ENCODE measurements at regions not wholly inside any gene's neighbourhood (a gene's known extent, or its start where the extent isn't known, plus 50 kb on each side); places are given as distances from the start of the nearest gene placed in this dataset.

GRCh38 chr5:61599370-61600122 lies 267.5 kb downstream of the ZSWIM6 start:
- DNase-seq (no peak), ATAC-seq (ENCODE audit: insufficient read depth, low read depth) (no peak)
- Histone ChIP-seq H3K4me3 (ENCODE audit: low read depth in 1 of 2, low read length in 2 of 2) (no peak overlapping the region), H3K4me2 (ENCODE audit: insufficient read depth, low read length) (no peak overlapping the region), H3K27me3 (ENCODE audit: insufficient read depth, low read length, poor library complexity) (peaks cover 5% of the 10 kb centered on the region), H3K36me3 (ENCODE audit: insufficient read depth, low read length) (no peaks in the 10 kb centered on the region), H2AFZ (ENCODE audit: low read depth, low read length) (no peak overlapping the region), H3K9ac (ENCODE audit: low read depth, low read length) (no peak overlapping the region), H3K4me1 (ENCODE audit: insufficient read depth, low read length) (no peaks in the 10 kb centered on the region), H3K9me3 (ENCODE audit: insufficient read depth, low read length, severe bottlenecking) (no peaks in the 10 kb centered on the region), H3K79me2 (ENCODE audit: insufficient read depth, low read length) (no peaks in the 10 kb centered on the region), H3K27ac (ENCODE audit: low read length) (no peak overlapping the region), H4K20me1 (ENCODE audit: insufficient read depth, low read length) (no peaks in the 10 kb centered on the region)
- no peak for TF ChIP-seq EZH2 (IDR thresholded peaks at IDR 0.05; ENCODE audit: borderline replicate concordance, low read depth, low read length, severe bottlenecking)
- TF ChIP-seq, protein P1, sequence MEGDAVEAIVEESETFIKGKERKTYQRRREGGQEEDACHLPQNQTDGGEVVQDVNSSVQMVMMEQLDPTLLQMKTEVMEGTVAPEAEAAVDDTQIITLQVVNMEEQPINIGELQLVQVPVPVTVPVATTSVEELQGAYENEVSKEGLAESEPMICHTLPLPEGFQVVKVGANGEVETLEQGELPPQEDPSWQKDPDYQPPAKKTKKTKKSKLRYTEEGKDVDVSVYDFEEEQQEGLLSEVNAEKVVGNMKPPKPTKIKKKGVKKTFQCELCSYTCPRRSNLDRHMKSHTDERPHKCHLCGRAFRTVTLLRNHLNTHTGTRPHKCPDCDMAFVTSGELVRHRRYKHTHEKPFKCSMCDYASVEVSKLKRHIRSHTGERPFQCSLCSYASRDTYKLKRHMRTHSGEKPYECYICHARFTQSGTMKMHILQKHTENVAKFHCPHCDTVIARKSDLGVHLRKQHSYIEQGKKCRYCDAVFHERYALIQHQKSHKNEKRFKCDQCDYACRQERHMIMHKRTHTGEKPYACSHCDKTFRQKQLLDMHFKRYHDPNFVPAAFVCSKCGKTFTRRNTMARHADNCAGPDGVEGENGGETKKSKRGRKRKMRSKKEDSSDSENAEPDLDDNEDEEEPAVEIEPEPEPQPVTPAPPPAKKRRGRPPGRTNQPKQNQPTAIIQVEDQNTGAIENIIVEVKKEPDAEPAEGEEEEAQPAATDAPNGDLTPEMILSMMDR (IDR thresholded peaks at IDR 0.05; ENCODE audit: borderline replicate concordance, extremely low read depth, low read length, poor library complexity, severe bottlenecking): no peak

GRCh38 chr5:61600123-61600444 lies 268.0 kb downstream of the ZSWIM6 start:
- no peak overlapping the region for H3K4me3 ChIP-seq (ENCODE audit: low read depth in 1 of 2, low read length in 2 of 2)
- H3K9ac ChIP-seq (ENCODE audit: low read depth, low read length): no peak overlapping the region
- peaks cover 5% of the 10 kb centered on the region for H3K27me3 ChIP-seq (ENCODE audit: insufficient read depth, low read length, poor library complexity)
- H4K20me1 ChIP-seq (ENCODE audit: insufficient read depth, low read length): no peaks in the 10 kb centered on the region
- TF ChIP-seq, protein P1 (IDR thresholded peaks at IDR 0.05; ENCODE audit: borderline replicate concordance, extremely low read depth, low read length, poor library complexity, severe bottlenecking): no peak
- no peak for TF ChIP-seq EZH2 (IDR thresholded peaks at IDR 0.05; ENCODE audit: borderline replicate concordance, low read depth, low read length, severe bottlenecking)
- H3K79me2 ChIP-seq (ENCODE audit: insufficient read depth, low read length): no peaks in the 10 kb centered on the region
- no peaks in the 10 kb centered on the region for H3K36me3 ChIP-seq (ENCODE audit: insufficient read depth, low read length)
- H3K9me3 ChIP-seq (ENCODE audit: insufficient read depth, low read length, severe bottlenecking): no peaks in the 10 kb centered on the region
- no peak overlapping the region for H3K27ac ChIP-seq (ENCODE audit: low read length)
- ATAC-seq (ENCODE audit: insufficient read depth, low read depth) (no peak), DNase-seq (no peak)
- H2AFZ ChIP-seq (ENCODE audit: low read depth, low read length): no peak overlapping the region
- no peak overlapping the region for H3K4me2 ChIP-seq (ENCODE audit: insufficient read depth, low read length)
- no peaks in the 10 kb centered on the region for H3K4me1 ChIP-seq (ENCODE audit: insufficient read depth, low read length)

DNA sequence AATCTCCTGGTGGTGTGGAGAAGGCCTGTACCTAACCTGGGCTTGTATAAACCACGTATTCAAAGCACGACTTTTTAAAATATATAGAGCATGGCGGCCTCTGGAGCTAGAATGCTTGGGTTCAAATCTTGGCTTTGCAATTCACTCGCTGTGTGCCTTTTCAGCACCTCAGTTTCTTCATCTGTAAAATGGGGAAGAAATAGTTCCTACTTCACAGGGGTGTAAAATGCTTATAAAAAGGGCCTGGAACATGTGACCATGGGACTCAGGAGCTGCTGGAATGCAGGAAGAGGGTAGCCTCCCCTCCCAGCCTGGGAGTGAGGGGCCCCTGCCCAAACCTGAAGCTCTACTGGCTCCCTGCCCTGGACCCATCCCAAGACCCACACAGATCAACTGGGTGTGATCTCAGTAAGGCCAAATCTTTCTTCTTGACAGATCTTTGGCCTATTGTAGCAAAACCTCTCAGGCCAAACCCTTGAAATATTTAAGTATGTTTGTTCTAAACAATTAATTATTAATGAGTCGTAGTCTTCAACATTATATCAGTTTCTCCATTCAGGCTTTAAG lies 269.0 kb downstream of the ZSWIM6 start:
- Histone ChIP-seq H3K4me3 (ENCODE audit: low read depth in 1 of 2, low read length in 2 of 2) (no peak overlapping the region), H3K9me3 (ENCODE audit: insufficient read depth, low read length, severe bottlenecking) (no peaks in the 10 kb centered on the region), H3K4me2 (ENCODE audit: insufficient read depth, low read length) (no peak overlapping the region), H2AFZ (ENCODE audit: low read depth, low read length) (no peak overlapping the region), H3K9ac (ENCODE audit: low read depth, low read length) (no peak overlapping the region), H3K27me3 (ENCODE audit: insufficient read depth, low read length, poor library complexity) (peaks cover 5% of the 10 kb centered on the region), H3K27ac (ENCODE audit: low read length) (no peak overlapping the region), H3K4me1 (ENCODE audit: insufficient read depth, low read length) (no peaks in the 10 kb centered on the region), H4K20me1 (ENCODE audit: insufficient read depth, low read length) (no peaks in the 10 kb centered on the region), H3K79me2 (ENCODE audit: insufficient read depth, low read length) (no peaks in the 10 kb centered on the region), H3K36me3 (ENCODE audit: insufficient read depth, low read length) (no peaks in the 10 kb centered on the region)
- no peak for TF ChIP-seq EZH2 (IDR thresholded peaks at IDR 0.05; ENCODE audit: borderline replicate concordance, low read depth, low read length, severe bottlenecking)
- TF ChIP-seq, protein P1 (IDR thresholded peaks at IDR 0.05; ENCODE audit: borderline replicate concordance, extremely low read depth, low read length, poor library complexity, severe bottlenecking): no peak
- no peak for DNase-seq
- no peak for ATAC-seq (ENCODE audit: insufficient read depth, low read depth)
